ENCODE measurements at regions not wholly inside any gene's neighbourhood (a gene's known extent, or its start where the extent isn't known, plus 50 kb on each side); places are given as distances from the start of the nearest gene placed in this dataset.

- H3K27me3 Mint-ChIP-seq (ENCODE audit: unreplicated experiment), result no peaks in the 10 kb centered on the region
- H3K36me3 Mint-ChIP-seq (ENCODE audit: unreplicated experiment), result peaks cover 7% of the 10 kb centered on the region
- no peak overlapping the region for H3K27ac Mint-ChIP-seq (ENCODE audit: unreplicated experiment)
- peaks cover 6% of the 10 kb centered on the region for H3K9me3 Mint-ChIP-seq (ENCODE audit: unreplicated experiment)
- H3K4me1 Mint-ChIP-seq (ENCODE audit: low read depth, unreplicated experiment), result no peaks in the 10 kb centered on the region
- TF ChIP-seq CTCF (IDR thresholded peaks at IDR 0.05; ENCODE audit: partially characterized antibody, unreplicated experiment), result no peak
- no peak overlapping the region for H3K4me3 Mint-ChIP-seq (ENCODE audit: unreplicated experiment)
- DNase-seq, result no peak
Observed at GRCh38 chr17:70479779-70480178, 310.4 kb downstream of the KCNJ2 start.

GRCh38 chr17:70483624-70484023 is 314.3 kb downstream of the KCNJ2 start:
- DNase-seq, result no peak
- H3K4me3 Mint-ChIP-seq (ENCODE audit: unreplicated experiment), result no peak overlapping the region

GRCh38 chr17:70484050-70484449 is 314.7 kb downstream of the KCNJ2 start:
- Mint-ChIP-seq H3K4me1 (ENCODE audit: low read depth, unreplicated experiment) (no peaks in the 10 kb centered on the region), H3K36me3 (ENCODE audit: unreplicated experiment) (peaks cover 7% of the 10 kb centered on the region), H3K4me3 (ENCODE audit: unreplicated experiment) (no peak overlapping the region), H3K27ac (ENCODE audit: unreplicated experiment) (no peak overlapping the region), H3K9me3 (ENCODE audit: unreplicated experiment) (peaks cover 6% of the 10 kb centered on the region), H3K27me3 (ENCODE audit: unreplicated experiment) (no peaks in the 10 kb centered on the region)
- no peak for TF ChIP-seq CTCF (IDR thresholded peaks at IDR 0.05; ENCODE audit: partially characterized antibody, unreplicated experiment)
- no peak for DNase-seq

More at GRCh38 chr17:70483624-70484023, 314.3 kb downstream of the KCNJ2 start:
- Mint-ChIP-seq H3K9me3 (ENCODE audit: unreplicated experiment) (peaks cover 6% of the 10 kb centered on the region), H3K4me1 (ENCODE audit: low read depth, unreplicated experiment) (no peaks in the 10 kb centered on the region), H3K36me3 (ENCODE audit: unreplicated experiment) (peaks cover 7% of the 10 kb centered on the region), H3K27me3 (ENCODE audit: unreplicated experiment) (no peaks in the 10 kb centered on the region), H3K27ac (ENCODE audit: unreplicated experiment) (no peak overlapping the region)
- TF ChIP-seq CTCF (IDR thresholded peaks at IDR 0.05; ENCODE audit: partially characterized antibody, unreplicated experiment), result no peak

- Mint-ChIP-seq H3K27me3 (ENCODE audit: unreplicated experiment) (no peaks in the 10 kb centered on the region), H3K27ac (ENCODE audit: unreplicated experiment) (no peak overlapping the region), H3K36me3 (ENCODE audit: unreplicated experiment) (peaks cover 7% of the 10 kb centered on the region), H3K4me1 (ENCODE audit: low read depth, unreplicated experiment) (no peaks in the 10 kb centered on the region), H3K9me3 (ENCODE audit: unreplicated experiment) (peaks cover 6% of the 10 kb centered on the region), H3K4me3 (ENCODE audit: unreplicated experiment) (no peak overlapping the region)
- TF ChIP-seq CTCF (IDR thresholded peaks at IDR 0.05; ENCODE audit: partially characterized antibody, unreplicated experiment), result no peak
- DNase-seq, result no peak
Observed at GRCh38 chr17:70484496-70484895, 315.2 kb downstream of the KCNJ2 start.

- H3K9me3 Mint-ChIP-seq (ENCODE audit: unreplicated experiment), result no peaks in the 10 kb centered on the region
- TF ChIP-seq CTCF (IDR thresholded peaks at IDR 0.05; ENCODE audit: partially characterized antibody, unreplicated experiment), result no peak
- H3K4me3 Mint-ChIP-seq (ENCODE audit: unreplicated experiment), result no peak overlapping the region
- no peaks in the 10 kb centered on the region for H3K27me3 Mint-ChIP-seq (ENCODE audit: unreplicated experiment)
- no peak for DNase-seq
- H3K36me3 Mint-ChIP-seq (ENCODE audit: unreplicated experiment), result no peaks in the 10 kb centered on the region
- no peak overlapping the region for H3K27ac Mint-ChIP-seq (ENCODE audit: unreplicated experiment)
- no peaks in the 10 kb centered on the region for H3K4me1 Mint-ChIP-seq (ENCODE audit: low read depth, unreplicated experiment)
Observed at GRCh38 chr17:70492368-70492767, 323.0 kb downstream of the KCNJ2 start.

Measured in glutamatergic neuron (in vitro differentiated cells).